ENCODE measurements at regions not wholly inside any gene's neighbourhood (a gene's known extent, or its start where the extent isn't known, plus 50 kb on each side); places are given as distances from the start of the nearest gene placed in this dataset.
A peak's percentile ranks its signal among the peaks of the same experiment; 100 is the strongest.

- no peak for TF ChIP-seq CTCF (IDR thresholded peaks at IDR 0.05; ENCODE audit: borderline replicate concordance)
- H3K27me3 ChIP-seq (ENCODE audit: low read depth): no peaks in the 10 kb centered on the region
- H3K4me1 ChIP-seq: peaks cover 32% of the 10 kb centered on the region
- intact Hi-C loops (cut with micrococcal nuclease): no loop called here
- no peak for DNase-seq
- H3K4me3 ChIP-seq: no peak overlapping the region
- no peaks in the 10 kb centered on the region for H3K36me3 ChIP-seq
- peaks cover 11% of the 10 kb centered on the region for H3K9me3 ChIP-seq (replicated peaks)
- H3K27ac ChIP-seq (replicated peaks): no peak overlapping the region
Measured at GRCh38 chr4:53859305-53859704, 205.1 kb downstream of the CHIC2 start.

- TF ChIP-seq CTCF (IDR thresholded peaks at IDR 0.05; ENCODE audit: borderline replicate concordance): no peak
- no peak for DNase-seq
- intact Hi-C loops (cut with micrococcal nuclease): no loop called here
- peaks cover 27% of the 10 kb centered on the region for H3K4me1 ChIP-seq
- H3K9me3 ChIP-seq (replicated peaks): peaks cover 11% of the 10 kb centered on the region
- no peaks in the 10 kb centered on the region for H3K36me3 ChIP-seq
- no peaks in the 10 kb centered on the region for H3K27me3 ChIP-seq (ENCODE audit: low read depth)
- no peak overlapping the region for H3K4me3 ChIP-seq
- no peak overlapping the region for H3K27ac ChIP-seq (replicated peaks)
Measured at GRCh38 chr4:53858744-53859143, 205.7 kb downstream of the CHIC2 start.

GRCh38 chr4:53855581-53856250, 208.7 kb downstream of the CHIC2 start:
- no peak for TF ChIP-seq CTCF (IDR thresholded peaks at IDR 0.05; ENCODE audit: borderline replicate concordance)
- no peak for DNase-seq

GRCh38 chr4:53854991-53855568, 209.3 kb downstream of the CHIC2 start:
- Histone ChIP-seq H3K4me1 (no peaks in the 10 kb centered on the region), H3K4me3 (no peak overlapping the region), H3K36me3 (no peaks in the 10 kb centered on the region), H3K27ac (replicated peaks) (peak overlapping the region; percentile 72), H3K9me3 (replicated peaks) (peaks cover 11% of the 10 kb centered on the region), H3K27me3 (ENCODE audit: low read depth) (no peaks in the 10 kb centered on the region)
- TF ChIP-seq CTCF (IDR thresholded peaks at IDR 0.05; ENCODE audit: borderline replicate concordance): no peak
- intact Hi-C loops (cut with micrococcal nuclease): no loop called here
- no peak for DNase-seq

More at GRCh38 chr4:53855581-53856250, 208.7 kb downstream of the CHIC2 start:
- Histone ChIP-seq H3K27ac (replicated peaks) (peak overlapping the region; percentile 72), H3K4me1 (no peaks in the 10 kb centered on the region), H3K36me3 (no peaks in the 10 kb centered on the region), H3K9me3 (replicated peaks) (peaks cover 11% of the 10 kb centered on the region), H3K4me3 (no peak overlapping the region), H3K27me3 (ENCODE audit: low read depth) (no peaks in the 10 kb centered on the region)
- intact Hi-C loops (cut with micrococcal nuclease): no loop called here

- intact Hi-C loops (cut with micrococcal nuclease): no loop called here
- H3K4me3 ChIP-seq: no peak overlapping the region
- no peaks in the 10 kb centered on the region for H3K9me3 ChIP-seq (replicated peaks)
- TF ChIP-seq CTCF (IDR thresholded peaks at IDR 0.05; ENCODE audit: borderline replicate concordance): no peak
- no peaks in the 10 kb centered on the region for H3K4me1 ChIP-seq
- H3K27me3 ChIP-seq (ENCODE audit: low read depth): no peaks in the 10 kb centered on the region
- no peaks in the 10 kb centered on the region for H3K36me3 ChIP-seq
- no peak for DNase-seq
- H3K27ac ChIP-seq (replicated peaks): peak overlapping the region; percentile 53
Measured at GRCh38 chr4:53852343-53852742, 212.1 kb downstream of the CHIC2 start.
